Endothelial cell of umbilical vein (primary cell): ENCODE measurements at regions not wholly inside any gene's neighbourhood (a gene's known extent, or its start where the extent isn't known, plus 50 kb on each side); places are given as distances from the start of the nearest gene placed in this dataset.

Source experiments
- BruUV-seq: library from RNA; stranded (reverse); fragments of 400-500 nt; replicated peaks from 2 replicates; lab custom pipeline; 2021; lab: Mats Ljungman, UMichigan
- CTCF ChIA-PET: fragments of 300-600, 350-600 bp; sonication (Branson Sonifier 250); formaldehyde crosslinking; loops from one replicate; lab custom pipeline; 2021; ENCODE audit warnings: antibody characterized with exemption, inconsistent platforms; lab: Charles Lee
- POLR2A ChIA-PET: fragments of 300-600, 350-600 bp; sonication (Branson Sonifier 250); formaldehyde crosslinking; loops from one replicate; lab custom pipeline; 2021; ENCODE audit warnings: antibody characterized with exemption, inconsistent platforms; lab: Charles Lee
- DNase-seq: peaks from one replicate; pipeline ENCODE4 v3.0.0-alpha.2; 2011; ENCODE audit warnings: low read depth, low spot score
- FAIRE-seq: peaks from 2 replicates; lab custom pipeline; 2011; peaks lifted over from hg19 to GRCh38; lab: Jason Lieb, UNC
- H2AFZ ChIP-seq: 2 replicates; pipeline ENCODE4 v1.6.0; 2012; ENCODE audit warnings: low read depth, low read length, control low read depth, inconsistent platforms
- H3K27ac ChIP-seq: 2 replicates; pipeline ENCODE4 v1.5.1; 2011; ENCODE audit warnings: low read depth, mild to moderate bottlenecking, control low read depth, low read length, moderate library complexity; ENCODE audit not compliant: insufficient read depth
- H3K27me3 ChIP-seq, 2 experiments: 2 replicates each; pipeline versions ENCODE4 v1.6.0 to v1.6.1; 2011; ENCODE audit warnings: low read length in 2 of 2, mixed read lengths in 1 of 2; ENCODE audit not compliant: control insufficient read depth in 2 of 2, insufficient read depth in 2 of 2
- H3K36me3 ChIP-seq, 2 experiments: 2 replicates in 1 of 2; 3 replicates in 1 of 2; pipeline ENCODE4 v1.5.1; 2011; ENCODE audit warnings: low read length in 2 of 2, mild to moderate bottlenecking in 1 of 2, moderate library complexity in 1 of 2; ENCODE audit not compliant: control insufficient read depth in 2 of 2, insufficient read depth in 2 of 2; ENCODE audit errors: extremely low read depth in 1 of 2
- H3K4me1 ChIP-seq: 3 replicates; pipeline ENCODE4 v1.5.1; 2011; ENCODE audit warnings: mild to moderate bottlenecking, low read length; ENCODE audit not compliant: control insufficient read depth, insufficient read depth; ENCODE audit errors: extremely low read depth
- H3K4me2 ChIP-seq: 2 replicates; pipeline ENCODE4 v1.6.1; 2011; ENCODE audit warnings: low read length, control low read depth, mixed read lengths; ENCODE audit not compliant: insufficient read depth
- H3K4me3 ChIP-seq, 3 experiments: fragments of 200-600 bp in 1 of 3; sonication (generic), shearing (Covaris generic) in 1 of 3; replicated peaks in 1 of 3; 2 replicates each; pipeline ENCODE4 v1.5.1; 2011 to 2016; ENCODE audit warnings: control low read depth in 3 of 3, low read length in 3 of 3, mild to moderate bottlenecking in 2 of 3, inconsistent platforms in 1 of 3, low read depth in 1 of 3, moderate library complexity in 1 of 3; ENCODE audit not compliant: insufficient read depth in 1 of 3
- H3K79me2 ChIP-seq: 2 replicates; pipeline ENCODE4 v1.6.0; 2012; ENCODE audit warnings: low read length, inconsistent platforms; ENCODE audit not compliant: control insufficient read depth, insufficient read depth
- H3K9ac ChIP-seq: replicated peaks from 2 replicates; pipeline ENCODE3; 2011; ENCODE audit warnings: low read length, control low read depth; ENCODE audit not compliant: insufficient read depth; ENCODE audit errors: extremely low read depth
- H3K9me1 ChIP-seq: replicated peaks from 3 replicates; pipeline ENCODE4 v1.6.0; 2011; ENCODE audit warnings: mild to moderate bottlenecking, low read length; ENCODE audit not compliant: control insufficient read depth, insufficient read depth; ENCODE audit errors: extremely low read depth
- H3K9me3 ChIP-seq: replicated peaks from 2 replicates; pipeline ENCODE4 v1.5.1; 2012; ENCODE audit warnings: low read length, inconsistent platforms; ENCODE audit not compliant: control insufficient read depth, insufficient read depth
- H4K20me1 ChIP-seq: replicated peaks from 2 replicates; pipeline ENCODE3; 2011; ENCODE audit warnings: mild to moderate bottlenecking, low read length; ENCODE audit not compliant: control insufficient read depth, insufficient read depth; ENCODE audit errors: extremely low read depth
- EZH2 ChIP-seq: IDR thresholded peaks from 2 replicates; pipeline ENCODE4 v1.6.1; 2012; ENCODE audit warnings: borderline replicate concordance, low read depth, mild to moderate bottlenecking, moderate library complexity, low read length, inconsistent platforms; ENCODE audit not compliant: severe bottlenecking
- FOS ChIP-seq: IDR thresholded peaks from 2 replicates; pipeline ENCODE4 v1.6.1; 2011; ENCODE audit warnings: mild to moderate bottlenecking, low read length, moderate library complexity, borderline replicate concordance; ENCODE audit not compliant: insufficient read depth
- GATA2 ChIP-seq: IDR thresholded peaks from 2 replicates; pipeline ENCODE4 v1.7.0; 2011; ENCODE audit warnings: low read depth, mild to moderate bottlenecking, moderate library complexity, mixed read lengths, low read length; ENCODE audit not compliant: insufficient read length, insufficient read depth
- JUN ChIP-seq: IDR thresholded peaks from 2 replicates; pipeline ENCODE4 v1.6.1; 2011; ENCODE audit warnings: borderline replicate concordance, low read depth; ENCODE audit not compliant: insufficient read length, insufficient read depth
- MYC ChIP-seq: IDR thresholded peaks from one replicate; pipeline ENCODE4 v1.6.1; 2011; ENCODE audit warnings: mild to moderate bottlenecking, low read depth, low read length
- POLR2AphosphoS5 ChIP-seq: IDR thresholded peaks from 2 replicates; pipeline ENCODE4 v1.6.1; 2012; ENCODE audit warnings: low read depth, mild to moderate bottlenecking, control low read depth, low read length, moderate library complexity; ENCODE audit not compliant: insufficient read depth
- dilution Hi-C: fragments of 300-500 bp; cut with MboI; formaldehyde crosslinking; loops from one replicate; pipeline ENCODE4 v1.15.0; 2019; ENCODE audit warnings: low sequenced_read_pairs; ENCODE audit not compliant: extremely low pct_ligation_motif_present
- intact Hi-C: fragments of 100-400 bp; cut with micrococcal nuclease; formaldehyde crosslinking; loops from one replicate; pipeline ENCODE4 v1.10.0; 2022
- TF ChIP-seq, protein P1 (sequence below), 2 donors: IDR thresholded peaks; 1 replicate in 1 of 2; 2 replicates in 1 of 2; pipeline ENCODE4 v1.5.1; 2011; ENCODE audit warnings: low read length in 2 of 2, mild to moderate bottlenecking in 2 of 2, moderate library complexity in 2 of 2, control low read depth in 1 of 2, inconsistent platforms in 1 of 2, low read depth in 1 of 2; ENCODE audit not compliant: insufficient read depth in 1 of 2; ENCODE audit errors: extremely low read depth in 1 of 2
- TF ChIP-seq, protein P2 (sequence below): IDR thresholded peaks from 2 replicates; pipeline ENCODE4 v1.6.1; 2011; ENCODE audit not compliant: insufficient read depth, insufficient read length

DNA sequence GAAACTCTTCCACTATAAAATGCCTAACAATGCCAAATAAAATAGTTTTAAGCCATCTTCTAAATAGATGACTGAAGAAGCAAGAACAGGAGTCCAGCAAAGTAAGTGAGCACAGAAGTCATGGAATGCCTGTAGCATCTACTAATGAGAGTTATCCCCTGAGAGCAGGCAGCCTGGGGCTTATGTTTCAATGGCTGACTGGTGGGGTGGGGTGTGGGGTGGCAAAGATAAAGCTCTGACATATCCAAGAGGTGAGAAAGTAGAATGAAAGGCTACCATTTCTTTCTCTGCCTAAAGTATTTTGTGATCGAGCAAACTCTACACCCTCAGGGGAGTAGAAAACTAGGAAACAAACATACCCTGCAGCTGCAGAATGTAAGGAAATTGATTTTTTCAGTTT is 348.8 kb downstream of the TFAP2B start:
- Histone ChIP-seq H3K9ac (no peak overlapping the region), H3K27me3 (no peaks in the 10 kb centered on the region), H3K4me1 (no peaks in the 10 kb centered on the region), H3K4me3 (no peak overlapping the region), H3K27ac (no peak overlapping the region), H3K9me1 (no peaks in the 10 kb centered on the region), H3K9me3 (peaks cover 1% of the 10 kb centered on the region), H3K79me2 (no peaks in the 10 kb centered on the region), H3K4me2 (no peak overlapping the region), H3K36me3 (no peaks in the 10 kb centered on the region), H4K20me1 (no peaks in the 10 kb centered on the region), H2AFZ (no peak overlapping the region)
- dilution Hi-C loops, result no loop called here
- ChIA-PET POLR2A (no interaction called here), CTCF (no interaction called here)
- DNase-seq (no peak), FAIRE-seq (no peak)
- TF ChIP-seq POLR2AphosphoS5, result no peak
- no peak for TF ChIP-seq GATA2
- TF ChIP-seq MYC, result no peak
- intact Hi-C loops, result no loop called here
- BruUV-seq, result no TSS peak

DNA sequence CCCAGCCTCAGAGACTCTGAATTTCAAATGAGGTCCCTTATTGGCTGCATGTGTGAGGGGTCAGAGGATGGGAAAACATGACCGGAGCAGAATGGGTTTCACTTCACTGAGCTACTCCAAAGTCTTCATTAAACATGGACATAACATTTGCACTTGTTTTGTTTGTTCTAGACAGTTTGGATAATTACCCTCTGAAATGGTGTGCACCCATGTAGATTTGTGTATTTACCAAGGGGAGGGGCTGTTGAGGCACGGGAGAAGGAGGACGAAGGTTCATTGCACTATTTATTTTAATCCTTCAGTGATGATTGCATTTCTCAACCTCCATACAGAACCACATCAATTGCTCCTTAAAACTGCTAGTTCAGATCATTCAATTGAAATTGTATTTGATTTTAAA is 364.2 kb downstream of the TFAP2B start:
- Histone ChIP-seq H3K27ac (no peak overlapping the region), H3K4me2 (no peak overlapping the region), H3K27me3 (no peaks in the 10 kb centered on the region), H2AFZ (no peak overlapping the region), H4K20me1 (no peaks in the 10 kb centered on the region), H3K36me3 (no peaks in the 10 kb centered on the region), H3K9me3 (no peaks in the 10 kb centered on the region), H3K4me3 (no peak overlapping the region), H3K4me1 (no peaks in the 10 kb centered on the region), H3K9ac (no peak overlapping the region), H3K79me2 (no peaks in the 10 kb centered on the region), H3K9me1 (no peaks in the 10 kb centered on the region)
- no TSS peak for BruUV-seq
- intact Hi-C loops (no loop called here), dilution Hi-C loops (no loop called here)
- FAIRE-seq (no peak), DNase-seq (no peak)
- ChIA-PET CTCF (no interaction called here), POLR2A (no interaction called here)
- no peak for TF ChIP-seq POLR2AphosphoS5
- TF ChIP-seq, protein P1, sequence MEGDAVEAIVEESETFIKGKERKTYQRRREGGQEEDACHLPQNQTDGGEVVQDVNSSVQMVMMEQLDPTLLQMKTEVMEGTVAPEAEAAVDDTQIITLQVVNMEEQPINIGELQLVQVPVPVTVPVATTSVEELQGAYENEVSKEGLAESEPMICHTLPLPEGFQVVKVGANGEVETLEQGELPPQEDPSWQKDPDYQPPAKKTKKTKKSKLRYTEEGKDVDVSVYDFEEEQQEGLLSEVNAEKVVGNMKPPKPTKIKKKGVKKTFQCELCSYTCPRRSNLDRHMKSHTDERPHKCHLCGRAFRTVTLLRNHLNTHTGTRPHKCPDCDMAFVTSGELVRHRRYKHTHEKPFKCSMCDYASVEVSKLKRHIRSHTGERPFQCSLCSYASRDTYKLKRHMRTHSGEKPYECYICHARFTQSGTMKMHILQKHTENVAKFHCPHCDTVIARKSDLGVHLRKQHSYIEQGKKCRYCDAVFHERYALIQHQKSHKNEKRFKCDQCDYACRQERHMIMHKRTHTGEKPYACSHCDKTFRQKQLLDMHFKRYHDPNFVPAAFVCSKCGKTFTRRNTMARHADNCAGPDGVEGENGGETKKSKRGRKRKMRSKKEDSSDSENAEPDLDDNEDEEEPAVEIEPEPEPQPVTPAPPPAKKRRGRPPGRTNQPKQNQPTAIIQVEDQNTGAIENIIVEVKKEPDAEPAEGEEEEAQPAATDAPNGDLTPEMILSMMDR (IDR thresholded peaks at IDR 0.05; ENCODE audit: extremely low read depth in 1 of 2, insufficient read depth in 1 of 2, low read depth in 1 of 2, low read length in 2 of 2), result no peak
- TF ChIP-seq FOS, result no peak
- no peak for TF ChIP-seq GATA2
- TF ChIP-seq EZH2, result no peak
- no peak for TF ChIP-seq JUN
- TF ChIP-seq MYC, result no peak
- TF ChIP-seq, protein P2, sequence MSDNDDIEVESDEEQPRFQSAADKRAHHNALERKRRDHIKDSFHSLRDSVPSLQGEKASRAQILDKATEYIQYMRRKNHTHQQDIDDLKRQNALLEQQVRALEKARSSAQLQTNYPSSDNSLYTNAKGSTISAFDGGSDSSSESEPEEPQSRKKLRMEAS, result no peak
